ENCODE measurements at regions not wholly inside any gene's neighbourhood (a gene's known extent, or its start where the extent isn't known, plus 50 kb on each side); places are given as distances from the start of the nearest gene placed in this dataset.

GRCh38 chr3:86168512-86168911 lies 822.4 kb downstream of the VGLL3 start:
- Histone ChIP-seq H4K20me1 (ENCODE audit: insufficient read depth, poor library complexity, severe bottlenecking) (no peaks in the 10 kb centered on the region), H3K27ac (no peak overlapping the region), H3K9me2 (replicated peaks; ENCODE audit: insufficient read depth) (no peaks in the 10 kb centered on the region), H3K4me3 (no peak overlapping the region), H3K9me3 (ENCODE audit: low read depth) (no peaks in the 10 kb centered on the region), H3K79me2 (no peaks in the 10 kb centered on the region), H2AFZ (no peak overlapping the region), H3K4me1 (ENCODE audit: insufficient read depth) (no peaks in the 10 kb centered on the region), H3K36me3 (replicated peaks; ENCODE audit: insufficient read depth, low read depth) (no peaks in the 10 kb centered on the region), H3K27me3 (no peaks in the 10 kb centered on the region), H3K4me2 (no peak overlapping the region)
- TF ChIP-seq CTCF (IDR thresholded peaks at IDR 0.05; ENCODE audit: poor library complexity) (no peak), EZH2phosphoT487 (IDR thresholded peaks at IDR 0.05; ENCODE audit: low read depth, severe bottlenecking, unreplicated experiment) (no peak), EZH2 (IDR thresholded peaks at IDR 0.05; ENCODE audit: borderline replicate concordance) (no peak)
- no peak for DNase-seq (ENCODE audit: low spot score)
- 100% methylated on average over 1 of the region's 1 CpG for WGBS (ENCODE audit: low lambda C conversion rate, missing lambda C conversion rate)

GRCh38 chr3:86162521-86162920 lies 828.4 kb downstream of the VGLL3 start:
- H3K27ac ChIP-seq = no peak overlapping the region
- DNase-seq (ENCODE audit: low spot score) = no peak
- WGBS (ENCODE audit: low lambda C conversion rate, missing lambda C conversion rate) = 97% methylated on average over 1 of the region's 1 CpG
- TF ChIP-seq EZH2 (IDR thresholded peaks at IDR 0.05; ENCODE audit: borderline replicate concordance) (no peak), EZH2phosphoT487 (IDR thresholded peaks at IDR 0.05; ENCODE audit: low read depth, severe bottlenecking, unreplicated experiment) (no peak), CTCF (IDR thresholded peaks at IDR 0.05; ENCODE audit: poor library complexity) (no peak)
- no peaks in the 10 kb centered on the region for H4K20me1 ChIP-seq (ENCODE audit: insufficient read depth, poor library complexity, severe bottlenecking)
- H3K9me3 ChIP-seq (ENCODE audit: low read depth) = no peaks in the 10 kb centered on the region
- no peaks in the 10 kb centered on the region for H3K27me3 ChIP-seq
- H3K9me2 ChIP-seq (replicated peaks; ENCODE audit: insufficient read depth) = no peaks in the 10 kb centered on the region
- no peaks in the 10 kb centered on the region for H3K4me1 ChIP-seq (ENCODE audit: insufficient read depth)
- H3K79me2 ChIP-seq = no peaks in the 10 kb centered on the region
- no peak overlapping the region for H2AFZ ChIP-seq
- H3K36me3 ChIP-seq (replicated peaks; ENCODE audit: insufficient read depth, low read depth) = no peaks in the 10 kb centered on the region
- no peak overlapping the region for H3K4me2 ChIP-seq
- no peak overlapping the region for H3K4me3 ChIP-seq

- H3K4me2 ChIP-seq = no peak overlapping the region
- no peak overlapping the region for H2AFZ ChIP-seq
- H3K9me2 ChIP-seq (replicated peaks; ENCODE audit: insufficient read depth) = no peaks in the 10 kb centered on the region
- no peaks in the 10 kb centered on the region for H3K27me3 ChIP-seq
- no peak overlapping the region for H3K4me3 ChIP-seq
- TF ChIP-seq EZH2 (IDR thresholded peaks at IDR 0.05; ENCODE audit: borderline replicate concordance) (no peak), EZH2phosphoT487 (IDR thresholded peaks at IDR 0.05; ENCODE audit: low read depth, severe bottlenecking, unreplicated experiment) (no peak), CTCF (IDR thresholded peaks at IDR 0.05; ENCODE audit: poor library complexity) (no peak)
- no peaks in the 10 kb centered on the region for H3K36me3 ChIP-seq (replicated peaks; ENCODE audit: insufficient read depth, low read depth)
- H3K4me1 ChIP-seq (ENCODE audit: insufficient read depth) = no peaks in the 10 kb centered on the region
- no peaks in the 10 kb centered on the region for H3K9me3 ChIP-seq (ENCODE audit: low read depth)
- no peak overlapping the region for H3K27ac ChIP-seq
- no peaks in the 10 kb centered on the region for H3K79me2 ChIP-seq
- DNase-seq (ENCODE audit: low spot score) = no peak
- 86% methylated on average over 7 of the region's 7 CpGs for WGBS (ENCODE audit: low lambda C conversion rate, missing lambda C conversion rate)
- no peaks in the 10 kb centered on the region for H4K20me1 ChIP-seq (ENCODE audit: insufficient read depth, poor library complexity, severe bottlenecking)
Observed at GRCh38 chr3:86161493-86161892, 829.5 kb downstream of the VGLL3 start.

DNA sequence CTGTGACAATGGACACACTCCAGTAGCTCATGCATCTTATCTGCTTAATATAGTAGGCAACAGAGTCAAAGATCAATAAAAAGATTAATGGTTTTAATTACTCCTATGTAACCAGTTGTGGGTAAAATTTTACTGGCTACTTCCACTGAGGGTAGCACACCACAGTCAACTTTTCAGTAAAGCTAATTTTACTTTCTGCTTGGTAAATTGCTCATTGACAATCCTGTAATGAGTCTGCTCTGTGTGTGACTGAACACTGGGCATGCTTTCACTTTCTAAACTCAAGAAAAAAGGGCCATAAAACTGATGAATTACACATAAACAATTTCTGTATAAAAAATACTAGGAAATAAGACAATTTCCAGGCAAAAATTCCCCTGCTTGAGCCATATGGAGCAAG lies 838.3 kb downstream of the VGLL3 start:
- H3K27me3 ChIP-seq = no peaks in the 10 kb centered on the region
- DNase-seq (ENCODE audit: low spot score) = no peak
- H3K4me2 ChIP-seq = no peak overlapping the region
- no peak overlapping the region for H2AFZ ChIP-seq
- H3K9me2 ChIP-seq (replicated peaks; ENCODE audit: insufficient read depth) = no peaks in the 10 kb centered on the region
- H3K79me2 ChIP-seq = no peaks in the 10 kb centered on the region
- H3K4me1 ChIP-seq (ENCODE audit: insufficient read depth) = no peaks in the 10 kb centered on the region
- H3K9me3 ChIP-seq (ENCODE audit: low read depth) = no peaks in the 10 kb centered on the region
- H3K36me3 ChIP-seq (replicated peaks; ENCODE audit: insufficient read depth, low read depth) = no peaks in the 10 kb centered on the region
- no peaks in the 10 kb centered on the region for H4K20me1 ChIP-seq (ENCODE audit: insufficient read depth, poor library complexity, severe bottlenecking)
- TF ChIP-seq EZH2phosphoT487 (IDR thresholded peaks at IDR 0.05; ENCODE audit: low read depth, severe bottlenecking, unreplicated experiment) = no peak
- TF ChIP-seq EZH2 (IDR thresholded peaks at IDR 0.05; ENCODE audit: borderline replicate concordance) = no peak
- no peak for TF ChIP-seq CTCF (IDR thresholded peaks at IDR 0.05; ENCODE audit: poor library complexity)
- H3K4me3 ChIP-seq = no peak overlapping the region
- no peak overlapping the region for H3K27ac ChIP-seq
